ENCODE measurements at regions not wholly inside any gene's neighbourhood (a gene's known extent, or its start where the extent isn't known, plus 50 kb on each side); places are given as distances from the start of the nearest gene placed in this dataset.

DNA sequence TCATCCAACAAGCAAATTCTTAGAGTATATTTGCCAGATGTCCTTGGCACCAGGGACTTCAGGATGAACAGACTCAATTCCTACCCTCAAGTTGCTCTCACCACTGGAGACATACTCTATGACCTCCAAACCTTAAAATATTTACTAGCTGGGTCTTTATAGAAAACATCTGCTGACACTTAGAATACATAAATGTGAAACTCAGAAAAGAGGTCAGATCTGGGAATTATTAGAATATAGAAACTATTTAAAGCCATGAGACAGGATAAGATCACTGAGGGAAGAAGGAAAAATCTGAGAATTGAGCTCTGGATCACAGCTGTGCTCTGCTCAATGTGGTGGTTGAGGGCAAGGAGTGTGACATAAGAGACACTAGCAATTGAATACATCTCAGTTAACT is 695.4 kb upstream of the UBE2E2 start:
- H3K27ac ChIP-seq, result no peak overlapping the region
- no peak overlapping the region for H3K4me3 ChIP-seq

DNA sequence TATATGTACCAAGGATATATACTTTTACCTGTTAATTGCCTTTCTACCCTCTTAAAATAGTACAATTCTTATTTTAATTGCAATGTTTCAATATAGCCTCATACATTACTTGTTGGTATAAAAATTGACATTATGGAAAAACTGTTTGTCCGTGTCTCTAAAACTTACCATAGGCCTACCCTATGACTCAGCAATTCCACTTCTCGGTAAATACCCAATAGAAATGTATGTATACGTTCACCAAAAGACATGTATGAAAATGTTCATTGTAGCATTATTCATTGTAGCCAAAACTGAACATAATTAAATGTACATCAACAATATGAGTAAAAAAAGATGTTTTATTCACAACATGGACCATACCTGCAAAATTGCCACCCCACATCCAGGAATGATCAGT is 679.2 kb upstream of the UBE2E2 start:
- Histone ChIP-seq H3K4me3 (no peak overlapping the region), H3K27ac (no peak overlapping the region)
- DNase-seq (ENCODE audit: low spot score), result no peak
- TF ChIP-seq, protein P1, sequence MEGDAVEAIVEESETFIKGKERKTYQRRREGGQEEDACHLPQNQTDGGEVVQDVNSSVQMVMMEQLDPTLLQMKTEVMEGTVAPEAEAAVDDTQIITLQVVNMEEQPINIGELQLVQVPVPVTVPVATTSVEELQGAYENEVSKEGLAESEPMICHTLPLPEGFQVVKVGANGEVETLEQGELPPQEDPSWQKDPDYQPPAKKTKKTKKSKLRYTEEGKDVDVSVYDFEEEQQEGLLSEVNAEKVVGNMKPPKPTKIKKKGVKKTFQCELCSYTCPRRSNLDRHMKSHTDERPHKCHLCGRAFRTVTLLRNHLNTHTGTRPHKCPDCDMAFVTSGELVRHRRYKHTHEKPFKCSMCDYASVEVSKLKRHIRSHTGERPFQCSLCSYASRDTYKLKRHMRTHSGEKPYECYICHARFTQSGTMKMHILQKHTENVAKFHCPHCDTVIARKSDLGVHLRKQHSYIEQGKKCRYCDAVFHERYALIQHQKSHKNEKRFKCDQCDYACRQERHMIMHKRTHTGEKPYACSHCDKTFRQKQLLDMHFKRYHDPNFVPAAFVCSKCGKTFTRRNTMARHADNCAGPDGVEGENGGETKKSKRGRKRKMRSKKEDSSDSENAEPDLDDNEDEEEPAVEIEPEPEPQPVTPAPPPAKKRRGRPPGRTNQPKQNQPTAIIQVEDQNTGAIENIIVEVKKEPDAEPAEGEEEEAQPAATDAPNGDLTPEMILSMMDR (IDR thresholded peaks at IDR 0.05), result no peak

More for the DNA sequence above, 695.4 kb upstream of the UBE2E2 start:
- no peak for DNase-seq (ENCODE audit: low spot score)
- TF ChIP-seq, protein P1 (IDR thresholded peaks at IDR 0.05), result no peak

DNA sequence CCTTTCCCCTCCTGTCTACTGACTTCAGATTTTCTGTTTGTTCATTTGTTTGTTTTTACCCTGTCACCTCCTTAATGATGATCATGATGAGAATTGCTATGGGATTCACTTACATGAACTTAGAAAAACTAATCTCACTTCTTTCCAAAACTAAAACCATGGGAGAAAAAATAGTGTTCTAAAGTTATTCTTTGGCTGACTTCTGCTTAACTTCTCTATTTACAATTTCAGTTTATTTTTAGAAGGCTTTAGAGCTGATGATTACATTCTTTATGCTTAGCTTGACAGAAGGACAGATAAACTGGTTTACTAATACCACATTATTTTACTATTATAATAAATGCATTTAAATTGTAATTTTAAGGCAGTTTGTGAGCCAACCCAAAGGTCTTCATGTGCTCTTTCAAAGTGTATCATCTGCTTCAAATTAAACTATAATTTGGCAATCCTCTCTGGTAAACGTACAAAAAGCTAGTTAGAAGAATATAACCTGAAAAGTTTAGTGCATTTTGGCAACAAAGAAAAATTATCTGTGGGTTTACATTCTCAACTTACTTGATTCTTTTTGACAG is 676.8 kb upstream of the UBE2E2 start:
- H3K4me3 ChIP-seq, result no peak overlapping the region
- DNase-seq (ENCODE audit: low spot score), result no peak
- no peak overlapping the region for H3K27ac ChIP-seq
- TF ChIP-seq, protein P1 (IDR thresholded peaks at IDR 0.05), result no peak

DNA sequence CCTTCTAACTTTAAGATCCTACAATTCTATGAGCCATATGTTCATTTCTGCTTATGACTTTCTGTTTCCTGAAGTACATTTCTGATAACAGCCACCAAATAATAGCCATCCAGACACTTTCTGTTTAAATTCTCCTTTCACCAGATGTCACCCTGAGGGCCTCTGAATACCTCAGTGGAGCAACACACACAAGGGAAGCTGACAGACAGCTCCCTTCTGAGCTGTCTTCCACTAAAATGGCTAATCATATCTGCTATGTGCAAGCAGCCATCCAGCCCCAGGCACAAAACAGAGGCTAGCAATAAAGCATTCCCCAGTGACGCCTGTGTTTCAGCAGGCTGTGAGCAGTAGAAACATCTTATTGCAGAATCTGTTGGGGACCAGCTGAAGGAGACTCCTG is 666.6 kb upstream of the UBE2E2 start:
- TF ChIP-seq, protein P1 (IDR thresholded peaks at IDR 0.05), result no peak
- no peak overlapping the region for H3K4me3 ChIP-seq
- no peak overlapping the region for H3K27ac ChIP-seq
- DNase-seq (ENCODE audit: low spot score), result no peak

DNA sequence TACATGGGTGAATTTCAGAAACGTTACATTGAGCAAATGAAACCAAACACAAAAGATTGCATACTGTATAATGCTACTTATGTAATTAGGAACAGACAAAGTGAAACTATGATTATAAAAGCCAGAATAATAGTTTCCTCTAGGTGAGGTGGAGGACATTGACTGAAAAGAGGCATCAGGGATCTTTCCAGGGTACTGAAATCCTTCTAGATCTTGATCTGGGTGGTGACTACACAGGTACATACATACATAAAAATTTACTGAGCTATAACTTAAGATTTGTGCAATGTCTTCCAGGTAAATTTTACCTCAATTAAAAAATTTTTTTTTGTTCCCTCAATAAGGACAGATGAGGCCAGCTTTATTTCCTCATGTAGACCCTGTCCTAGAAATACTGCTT is 665.6 kb upstream of the UBE2E2 start:
- no peak for DNase-seq (ENCODE audit: low spot score)
- TF ChIP-seq, protein P1 (IDR thresholded peaks at IDR 0.05), result no peak
- H3K4me3 ChIP-seq, result no peak overlapping the region
- H3K27ac ChIP-seq, result no peak overlapping the region

DNA sequence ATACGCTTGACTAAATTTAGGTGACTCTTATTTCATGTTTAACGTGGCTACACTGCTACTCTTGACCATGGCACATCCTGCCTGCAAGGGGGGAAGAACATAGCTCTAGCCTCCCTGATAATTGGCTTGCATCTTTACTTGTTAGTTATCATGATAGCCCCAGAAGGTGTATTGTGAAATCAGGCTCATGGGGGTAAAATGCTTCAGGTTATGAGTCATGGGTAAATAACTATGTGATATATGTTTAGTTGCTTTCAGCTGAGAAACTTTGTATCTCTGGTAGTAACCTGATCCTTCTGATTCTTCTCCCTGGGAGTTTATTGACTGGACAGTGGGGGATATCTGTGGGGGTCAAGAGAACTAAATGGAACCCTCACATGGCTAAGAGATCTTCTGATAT is 660.8 kb upstream of the UBE2E2 start:
- no peak for DNase-seq (ENCODE audit: low spot score)
- H3K4me3 ChIP-seq, result no peak overlapping the region
- no peak overlapping the region for H3K27ac ChIP-seq
- TF ChIP-seq, protein P1 (IDR thresholded peaks at IDR 0.05), result no peak

DNA sequence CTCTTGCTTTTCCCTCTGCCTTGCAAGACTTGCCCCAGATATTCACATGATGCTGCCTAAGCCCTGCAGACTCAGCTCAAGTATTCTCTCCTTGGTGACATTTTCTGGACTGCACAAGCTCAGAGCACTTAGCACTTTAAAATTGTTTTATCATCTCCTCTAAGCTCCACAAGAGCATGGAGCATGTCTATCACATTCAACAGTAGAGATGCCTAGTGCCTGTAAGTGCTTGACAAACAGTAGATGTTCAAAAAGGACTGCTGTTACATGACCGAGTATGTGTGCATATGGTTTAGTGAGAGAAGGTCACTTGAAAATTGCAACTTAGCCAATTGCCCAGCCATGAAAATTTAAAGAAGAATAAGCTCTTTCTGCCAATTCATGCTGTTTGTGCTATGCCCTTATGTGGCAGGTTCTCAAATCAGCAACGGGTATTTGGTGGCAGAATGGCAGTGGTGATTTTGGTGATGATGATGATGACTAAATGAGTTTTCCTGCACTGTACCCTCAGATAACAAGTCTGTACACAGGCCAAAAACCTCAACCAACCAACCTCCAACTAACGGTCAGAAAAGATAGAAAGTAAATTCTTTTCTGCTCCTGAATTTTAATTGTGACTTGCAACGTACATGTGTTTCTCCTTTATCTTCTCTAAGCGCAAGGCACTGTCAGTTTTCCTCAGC is 647.2 kb upstream of the UBE2E2 start:
- TF ChIP-seq, protein P1 (IDR thresholded peaks at IDR 0.05), result no peak

More for the DNA sequence above, 647.2 kb upstream of the UBE2E2 start:
- DNase-seq (ENCODE audit: low spot score), result no peak
- H3K4me3 ChIP-seq, result no peak overlapping the region
- H3K27ac ChIP-seq, result no peak overlapping the region
